Prostate gland (tissue), 2 donors: ENCODE measurements at regions not wholly inside any gene's neighbourhood (a gene's known extent, or its start where the extent isn't known, plus 50 kb on each side); places are given as distances from the start of the nearest gene placed in this dataset.

Source experiments
- POLR2A ChIP-seq: fragments of 450-650 bp; IDR thresholded peaks from one replicate; pipeline ENCODE4 v1.6.1; 2016; ENCODE audit warnings: antibody characterized with exemption, mild to moderate bottlenecking
- POLR2AphosphoS5 ChIP-seq: sonication (generic); formaldehyde crosslinking; IDR thresholded peaks from one replicate; pipeline ENCODE4 v1.6.1; 2017; ENCODE audit warnings: antibody characterized with exemption
- TF ChIP-seq, protein P1 (sequence below), 4 experiments: fragments of 200-600 bp in 2 of 4; fragments of 450-650 bp in 2 of 4; sonication (generic) in 2 of 4; IDR thresholded peaks; 1 replicate in 3 of 4; 2 replicates in 1 of 4; pipeline ENCODE4 v1.5.1; 2016 to 2019; ENCODE audit warnings: antibody characterized with exemption in 4 of 4, mild to moderate bottlenecking in 2 of 4, moderate library complexity in 2 of 4

GRCh38 chr6:2381872-2382661 lies 136.7 kb upstream of the GMDS start:
- TF ChIP-seq, protein P1, sequence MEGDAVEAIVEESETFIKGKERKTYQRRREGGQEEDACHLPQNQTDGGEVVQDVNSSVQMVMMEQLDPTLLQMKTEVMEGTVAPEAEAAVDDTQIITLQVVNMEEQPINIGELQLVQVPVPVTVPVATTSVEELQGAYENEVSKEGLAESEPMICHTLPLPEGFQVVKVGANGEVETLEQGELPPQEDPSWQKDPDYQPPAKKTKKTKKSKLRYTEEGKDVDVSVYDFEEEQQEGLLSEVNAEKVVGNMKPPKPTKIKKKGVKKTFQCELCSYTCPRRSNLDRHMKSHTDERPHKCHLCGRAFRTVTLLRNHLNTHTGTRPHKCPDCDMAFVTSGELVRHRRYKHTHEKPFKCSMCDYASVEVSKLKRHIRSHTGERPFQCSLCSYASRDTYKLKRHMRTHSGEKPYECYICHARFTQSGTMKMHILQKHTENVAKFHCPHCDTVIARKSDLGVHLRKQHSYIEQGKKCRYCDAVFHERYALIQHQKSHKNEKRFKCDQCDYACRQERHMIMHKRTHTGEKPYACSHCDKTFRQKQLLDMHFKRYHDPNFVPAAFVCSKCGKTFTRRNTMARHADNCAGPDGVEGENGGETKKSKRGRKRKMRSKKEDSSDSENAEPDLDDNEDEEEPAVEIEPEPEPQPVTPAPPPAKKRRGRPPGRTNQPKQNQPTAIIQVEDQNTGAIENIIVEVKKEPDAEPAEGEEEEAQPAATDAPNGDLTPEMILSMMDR (IDR thresholded peaks at IDR 0.05), result no peak
- TF ChIP-seq POLR2A (no peak), POLR2AphosphoS5 (peak; percentile 20)
